Kidney (tissue), 13 donors: ENCODE measurements at regions not wholly inside any gene's neighbourhood (a gene's known extent, or its start where the extent isn't known, plus 50 kb on each side); places are given as distances from the start of the nearest gene placed in this dataset.

Experiments used
- DNase-seq, 5 donors: peaks; one replicate each; pipeline ENCODE4 v3.0.0-alpha.2; 2013 to 2020
- FAIRE-seq: peaks from 2 replicates; lab custom pipeline; 2012; peaks lifted over from hg19 to GRCh38; lab: Jason Lieb, UNC
- H3K27ac ChIP-seq, 2 donors: one replicate each; pipeline ENCODE4 v1.7.0; 2013; ENCODE audit warnings: low read depth in 2 of 2, low read length in 2 of 2, inconsistent platforms in 1 of 2
- H3K27me3 ChIP-seq: one replicate; pipeline ENCODE4 v1.7.1; 2013; ENCODE audit warnings: low read length, inconsistent platforms; ENCODE audit not compliant: control insufficient read depth, insufficient read depth
- H3K36me3 ChIP-seq, 3 donors: one replicate each; pipeline versions ENCODE4 v1.7.0 to v1.7.1; 2013; ENCODE audit warnings: low read length in 3 of 3, control low read depth in 1 of 3, inconsistent platforms in 1 of 3; ENCODE audit not compliant: insufficient read depth in 3 of 3, control insufficient read depth in 2 of 3
- H3K4me1 ChIP-seq, 3 donors: one replicate each; pipeline versions ENCODE4 v1.7.0 to v1.7.1; 2013; ENCODE audit warnings: low read length in 3 of 3, inconsistent platforms in 1 of 3, low read depth in 1 of 3; ENCODE audit not compliant: control insufficient read depth in 2 of 3, insufficient read depth in 2 of 3
- H3K4me3 ChIP-seq, 3 donors: one replicate each; pipeline versions ENCODE4 v1.7.0 to v1.8.1; 2013; ENCODE audit warnings: low read length in 3 of 3, control low read depth in 1 of 3, inconsistent platforms in 1 of 3
- H3K9ac ChIP-seq, 3 donors: one replicate each; pipeline versions ENCODE4 v1.7.0 to v1.7.1; 2013; ENCODE audit warnings: low read length in 3 of 3, control low read depth in 1 of 3, inconsistent platforms in 1 of 3
- H3K9me3 ChIP-seq, 3 donors: one replicate each; pipeline versions ENCODE4 v1.7.0 to v1.7.1; 2013; ENCODE audit warnings: low read length in 3 of 3, control low read depth in 1 of 3, inconsistent platforms in 1 of 3; ENCODE audit not compliant: control insufficient read depth in 2 of 3, insufficient read depth in 1 of 3
- intact Hi-C: fragments of 100-400 bp; cut with DNase I; formaldehyde crosslinking; loops from one replicate; pipeline ENCODE4 v1.11.1; 2022
- TF ChIP-seq, protein P1 (sequence below): IDR thresholded peaks from 3 replicates; pipeline ENCODE4 v1.5.1; 2012; ENCODE audit warnings: mild to moderate bottlenecking, moderate library complexity, borderline replicate concordance; ENCODE audit not compliant: insufficient read depth; ENCODE audit errors: extremely low read depth
- donor health status: control.
- donor health status: control.
- donor health status: control.
- donor health status: control.
- donor health status: control.
- donor health status: DM: yes; HTN: yes; CAD: no.
- donor health status: Normal renal cell carcinoma (clear cell type).

GRCh38 chr7:49717547-49717946, 55.9 kb upstream of the VWC2 start:
- intact Hi-C loops, result no loop called here
- Histone ChIP-seq H3K4me1 (no peaks in the 10 kb centered on the region), H3K9me3 (no peaks in the 10 kb centered on the region), H3K9ac (no peak overlapping the region), H3K27me3 (no peaks in the 10 kb centered on the region), H3K36me3 (no peaks in the 10 kb centered on the region), H3K27ac (no peak overlapping the region), H3K4me3 (no peak overlapping the region)
- no peak for DNase-seq
- TF ChIP-seq, protein P1, sequence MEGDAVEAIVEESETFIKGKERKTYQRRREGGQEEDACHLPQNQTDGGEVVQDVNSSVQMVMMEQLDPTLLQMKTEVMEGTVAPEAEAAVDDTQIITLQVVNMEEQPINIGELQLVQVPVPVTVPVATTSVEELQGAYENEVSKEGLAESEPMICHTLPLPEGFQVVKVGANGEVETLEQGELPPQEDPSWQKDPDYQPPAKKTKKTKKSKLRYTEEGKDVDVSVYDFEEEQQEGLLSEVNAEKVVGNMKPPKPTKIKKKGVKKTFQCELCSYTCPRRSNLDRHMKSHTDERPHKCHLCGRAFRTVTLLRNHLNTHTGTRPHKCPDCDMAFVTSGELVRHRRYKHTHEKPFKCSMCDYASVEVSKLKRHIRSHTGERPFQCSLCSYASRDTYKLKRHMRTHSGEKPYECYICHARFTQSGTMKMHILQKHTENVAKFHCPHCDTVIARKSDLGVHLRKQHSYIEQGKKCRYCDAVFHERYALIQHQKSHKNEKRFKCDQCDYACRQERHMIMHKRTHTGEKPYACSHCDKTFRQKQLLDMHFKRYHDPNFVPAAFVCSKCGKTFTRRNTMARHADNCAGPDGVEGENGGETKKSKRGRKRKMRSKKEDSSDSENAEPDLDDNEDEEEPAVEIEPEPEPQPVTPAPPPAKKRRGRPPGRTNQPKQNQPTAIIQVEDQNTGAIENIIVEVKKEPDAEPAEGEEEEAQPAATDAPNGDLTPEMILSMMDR, result no peak
- no peak for FAIRE-seq

- DNase-seq, result no peak
- Histone ChIP-seq H3K9me3 (no peaks in the 10 kb centered on the region), H3K4me3 (no peak overlapping the region), H3K27ac (no peak overlapping the region), H3K36me3 (no peaks in the 10 kb centered on the region), H3K27me3 (no peaks in the 10 kb centered on the region), H3K9ac (no peak overlapping the region), H3K4me1 (no peaks in the 10 kb centered on the region)
- TF ChIP-seq, protein P1, result no peak
- intact Hi-C loops, result no loop called here
- FAIRE-seq, result no peak
Measured at GRCh38 chr7:49718760-49719159, 54.7 kb upstream of the VWC2 start.

GRCh38 chr7:49721441-49721840, 52.0 kb upstream of the VWC2 start:
- TF ChIP-seq, protein P1, result no peak
- H3K36me3 ChIP-seq, result no peaks in the 10 kb centered on the region
- no peak overlapping the region for H3K4me3 ChIP-seq
- intact Hi-C loops, result no loop called here
- no peak for DNase-seq
- no peak overlapping the region for H3K9ac ChIP-seq
- FAIRE-seq, result no peak
- H3K4me1 ChIP-seq, result no peaks in the 10 kb centered on the region
- no peaks in the 10 kb centered on the region for H3K27me3 ChIP-seq
- H3K9me3 ChIP-seq, result no peaks in the 10 kb centered on the region
- no peak overlapping the region for H3K27ac ChIP-seq
